Heart left ventricle (tissue), 13 donors: ENCODE measurements at regions not wholly inside any gene's neighbourhood (a gene's known extent, or its start where the extent isn't known, plus 50 kb on each side); places are given as distances from the start of the nearest gene placed in this dataset.

Source experiments
- POLR2A ChIP-seq, 2 donors: fragments of 450-650 bp; IDR thresholded peaks; one replicate each; pipeline ENCODE4 v1.6.1; 2017; ENCODE audit warnings: antibody characterized with exemption in 2 of 2, mild to moderate bottlenecking in 2 of 2, moderate library complexity in 2 of 2
- TF ChIP-seq, protein P1 (sequence below), 12 donors: fragments of 200-600 bp; sonication (generic) in 4 of 12; IDR thresholded peaks; one replicate each; pipeline versions ENCODE4 v1.5.0 to v1.8.0; 2018 to 2022; ENCODE audit warnings: antibody characterized with exemption in 12 of 12, mild to moderate bottlenecking in 5 of 12
- donor health status: ischemic (EF 13 %, LVEDD 7.1; RV severe dilation, severe dysfunction).
- donor health status: DM: no; HTN: yes; CAD: no.
- donor health status: DM: no; HTN: no; CAD: no.
- donor health status: ischemic (EF 25% LVEDD 6.9; RV normal size, moderate dysfunction).
- donor health status: ischemic (EF 25% LVEDD 5.7; RV mildly dilated, moderate dysfunction).
- donor health status: ischemic (EF 35%, LVEDD 5.7; RV mildly dilated, moderate dysfunction).
- donor health status: nonischemic (EF 11% LVEDD 7.7; RV severe dilation, severe dysfunction).
- donor health status: DM: yes; HTN: yes; CAD: no.
- donor health status: PGD.
- donor health status: ischemic (EF 29% LVEDD 5.4; RV normal size, mild dysfunction).
- donor health status: nonischemic (EF 23%, LVEDD 6.1; RV moderate dilation, normal function).

DNA sequence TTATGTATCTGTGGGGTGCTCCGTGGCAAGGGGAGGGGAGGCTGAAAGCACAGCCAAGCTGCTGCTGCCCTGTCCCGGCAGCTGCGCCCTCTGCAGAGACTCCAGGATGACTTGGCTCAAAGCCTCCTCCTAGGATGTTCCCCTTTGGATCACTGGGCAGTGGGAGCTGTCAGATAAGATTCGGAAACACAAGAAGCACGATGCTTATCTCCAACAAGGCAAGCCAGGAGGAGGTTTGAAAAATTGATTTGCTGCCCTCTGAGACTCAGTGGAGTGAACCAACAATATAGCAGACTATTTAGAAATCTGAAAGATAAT, 776.4 kb downstream of the C6orf118 start:
- TF ChIP-seq POLR2A (IDR thresholded peaks at IDR 0.05) = no peak
- TF ChIP-seq, protein P1, sequence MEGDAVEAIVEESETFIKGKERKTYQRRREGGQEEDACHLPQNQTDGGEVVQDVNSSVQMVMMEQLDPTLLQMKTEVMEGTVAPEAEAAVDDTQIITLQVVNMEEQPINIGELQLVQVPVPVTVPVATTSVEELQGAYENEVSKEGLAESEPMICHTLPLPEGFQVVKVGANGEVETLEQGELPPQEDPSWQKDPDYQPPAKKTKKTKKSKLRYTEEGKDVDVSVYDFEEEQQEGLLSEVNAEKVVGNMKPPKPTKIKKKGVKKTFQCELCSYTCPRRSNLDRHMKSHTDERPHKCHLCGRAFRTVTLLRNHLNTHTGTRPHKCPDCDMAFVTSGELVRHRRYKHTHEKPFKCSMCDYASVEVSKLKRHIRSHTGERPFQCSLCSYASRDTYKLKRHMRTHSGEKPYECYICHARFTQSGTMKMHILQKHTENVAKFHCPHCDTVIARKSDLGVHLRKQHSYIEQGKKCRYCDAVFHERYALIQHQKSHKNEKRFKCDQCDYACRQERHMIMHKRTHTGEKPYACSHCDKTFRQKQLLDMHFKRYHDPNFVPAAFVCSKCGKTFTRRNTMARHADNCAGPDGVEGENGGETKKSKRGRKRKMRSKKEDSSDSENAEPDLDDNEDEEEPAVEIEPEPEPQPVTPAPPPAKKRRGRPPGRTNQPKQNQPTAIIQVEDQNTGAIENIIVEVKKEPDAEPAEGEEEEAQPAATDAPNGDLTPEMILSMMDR (IDR thresholded peaks at IDR 0.05) = peak in 2 of 12 donors; percentile 6 to 10
